CD8-positive, alpha-beta memory T cell (primary cell): ENCODE measurements at regions not wholly inside any gene's neighbourhood (a gene's known extent, or its start where the extent isn't known, plus 50 kb on each side); places are given as distances from the start of the nearest gene placed in this dataset.

Experiments
- CTCF ChIA-PET: fragments of 350-600 bp; sonication (Branson Sonifier 250); formaldehyde crosslinking; loops from one replicate; lab custom pipeline; 2021; ENCODE audit warnings: antibody characterized with exemption; lab: Charles Lee
- POLR2A ChIA-PET: fragments of 350-600 bp; sonication (Branson Sonifier 250); formaldehyde crosslinking; loops from one replicate; lab custom pipeline; 2021; ENCODE audit warnings: antibody characterized with exemption; lab: Charles Lee
- DNase-seq, 5 donors: peaks; one replicate each; pipeline versions ENCODE4 v3.0.0 to v3.0.0-alpha.2; 2020 to 2022; ENCODE audit warnings: mixed read lengths in 1 of 5
- H3K27ac ChIP-seq: one replicate; pipeline ENCODE4 v1.7.0; 2013; ENCODE audit warnings: low read depth, mild to moderate bottlenecking, low read length, moderate library complexity
- H3K27me3 ChIP-seq: 2 replicates; pipeline ENCODE4 v1.7.0; 2013; ENCODE audit warnings: low read length, mild to moderate bottlenecking; ENCODE audit not compliant: insufficient read depth, poor library complexity, severe bottlenecking
- H3K36me3 ChIP-seq: 2 replicates; pipeline ENCODE4 v1.7.0; 2013; ENCODE audit warnings: mild to moderate bottlenecking, low read length, moderate library complexity; ENCODE audit not compliant: insufficient read depth
- H3K4me1 ChIP-seq: 2 replicates; pipeline ENCODE4 v1.7.0; 2013; ENCODE audit warnings: mild to moderate bottlenecking, low read length, moderate library complexity; ENCODE audit not compliant: insufficient read depth
- H3K4me3 ChIP-seq: 2 replicates; pipeline ENCODE4 v1.7.0; 2013; ENCODE audit warnings: mild to moderate bottlenecking, low read length
- H3K9me3 ChIP-seq: 2 replicates; pipeline ENCODE4 v1.7.0; 2013; ENCODE audit warnings: mild to moderate bottlenecking, low read length
- H3K27ac Mint-ChIP-seq, 8 donors: one replicate each; pipeline ENCODE4 v1.8.0; 2020 to 2021; ENCODE audit warnings: mixed read lengths in 8 of 8, mild to moderate bottlenecking in 6 of 8, inconsistent platforms in 3 of 8, moderate library complexity in 3 of 8
- H3K27me3 Mint-ChIP-seq, 2 donors: one replicate each; pipeline ENCODE4 v1.8.0; 2020 to 2021; ENCODE audit warnings: mixed read lengths in 2 of 2, mild to moderate bottlenecking in 1 of 2, moderate library complexity in 1 of 2
- H3K36me3 Mint-ChIP-seq, 3 donors: one replicate each; pipeline ENCODE4 v1.8.0; 2020 to 2021; ENCODE audit warnings: mixed read lengths in 3 of 3, inconsistent platforms in 1 of 3, mild to moderate bottlenecking in 1 of 3
- H3K4me1 Mint-ChIP-seq, 3 donors: one replicate each; pipeline ENCODE4 v1.8.0; 2020 to 2021; ENCODE audit warnings: mixed read lengths in 3 of 3, inconsistent platforms in 1 of 3, mild to moderate bottlenecking in 1 of 3
- H3K4me3 Mint-ChIP-seq, 7 donors: one replicate each; pipeline ENCODE4 v1.8.0; 2020 to 2021; ENCODE audit warnings: mixed read lengths in 7 of 7, mild to moderate bottlenecking in 6 of 7, moderate library complexity in 4 of 7, inconsistent platforms in 2 of 7
- H3K9me3 Mint-ChIP-seq, 5 donors: one replicate each; pipeline ENCODE4 v1.8.0; 2020 to 2022; ENCODE audit warnings: mixed read lengths in 5 of 5, mild to moderate bottlenecking in 3 of 5, moderate library complexity in 2 of 5, inconsistent platforms in 1 of 5

GRCh38 chr14:85752175-85752574 lies 222.2 kb downstream of the FLRT2 start:
- no peaks in the 10 kb centered on the region for H3K4me1 ChIP-seq
- H3K4me3 Mint-ChIP-seq, result no peak overlapping the region
- no peaks in the 10 kb centered on the region for H3K27me3 ChIP-seq
- peaks cover 0 to 4% of the 10 kb centered on the region in 2 donors for H3K27me3 Mint-ChIP-seq
- H3K27ac ChIP-seq, result no peak overlapping the region
- no peak overlapping the region for H3K4me3 ChIP-seq
- ChIA-PET CTCF (no interaction called here), POLR2A (no interaction called here)
- no peak overlapping the region for H3K27ac Mint-ChIP-seq
- H3K4me1 Mint-ChIP-seq, result no peaks in the 10 kb centered on the region
- H3K9me3 Mint-ChIP-seq, result peaks cover 0 to 5% (median 0%) of the 10 kb centered on the region in 5 donors
- no peaks in the 10 kb centered on the region for H3K9me3 ChIP-seq
- H3K36me3 Mint-ChIP-seq, result no peaks in the 10 kb centered on the region
- no peak for DNase-seq
- H3K36me3 ChIP-seq, result no peaks in the 10 kb centered on the region

GRCh38 chr14:85744573-85744972 lies 214.6 kb downstream of the FLRT2 start:
- POLR2A ChIA-PET, result no interaction called here
- H3K9me3 Mint-ChIP-seq, result peaks cover 0 to 2% (median 0%) of the 10 kb centered on the region in 5 donors
- Histone ChIP-seq H3K27me3 (no peaks in the 10 kb centered on the region), H3K9me3 (no peaks in the 10 kb centered on the region), H3K27ac (no peak overlapping the region), H3K4me1 (no peaks in the 10 kb centered on the region), H3K4me3 (no peak overlapping the region), H3K36me3 (no peaks in the 10 kb centered on the region)
- no peaks in the 10 kb centered on the region for H3K4me1 Mint-ChIP-seq
- CTCF ChIA-PET, result no interaction called here
- no peaks in the 10 kb centered on the region for H3K36me3 Mint-ChIP-seq
- no peak overlapping the region for H3K4me3 Mint-ChIP-seq
- DNase-seq, result no peak
- no peaks in the 10 kb centered on the region for H3K27me3 Mint-ChIP-seq
- H3K27ac Mint-ChIP-seq, result no peak overlapping the region

- Histone ChIP-seq H3K27me3 (no peaks in the 10 kb centered on the region), H3K27ac (no peak overlapping the region), H3K36me3 (no peaks in the 10 kb centered on the region), H3K4me1 (no peaks in the 10 kb centered on the region), H3K4me3 (no peak overlapping the region), H3K9me3 (no peaks in the 10 kb centered on the region)
- Mint-ChIP-seq H3K9me3 (peaks cover 0 to 4% (median 2%) of the 10 kb centered on the region in 5 donors), H3K27ac (no peak overlapping the region), H3K27me3 (no peaks in the 10 kb centered on the region), H3K36me3 (no peaks in the 10 kb centered on the region), H3K4me1 (no peaks in the 10 kb centered on the region), H3K4me3 (no peak overlapping the region)
- POLR2A ChIA-PET, result no interaction called here
- CTCF ChIA-PET, result no interaction called here
- DNase-seq, result no peak
Measured at GRCh38 chr14:85732031-85732430, 202.1 kb downstream of the FLRT2 start.

GRCh38 chr14:85731186-85731585 lies 201.2 kb downstream of the FLRT2 start:
- no peaks in the 10 kb centered on the region for H3K9me3 ChIP-seq
- Mint-ChIP-seq H3K36me3 (no peaks in the 10 kb centered on the region), H3K4me3 (no peak overlapping the region), H3K27me3 (no peaks in the 10 kb centered on the region), H3K9me3 (peaks cover 0 to 4% (median 2%) of the 10 kb centered on the region in 5 donors), H3K4me1 (no peaks in the 10 kb centered on the region), H3K27ac (no peak overlapping the region)
- ChIA-PET CTCF (no interaction called here), POLR2A (no interaction called here)
- no peak for DNase-seq
- no peaks in the 10 kb centered on the region for H3K27me3 ChIP-seq
- H3K27ac ChIP-seq, result no peak overlapping the region
- H3K4me3 ChIP-seq, result no peak overlapping the region
- no peaks in the 10 kb centered on the region for H3K4me1 ChIP-seq
- H3K36me3 ChIP-seq, result no peaks in the 10 kb centered on the region

GRCh38 chr14:85728476-85729065 lies 198.6 kb downstream of the FLRT2 start:
- Mint-ChIP-seq H3K27me3 (no peaks in the 10 kb centered on the region), H3K4me3 (no peak overlapping the region), H3K36me3 (no peaks in the 10 kb centered on the region), H3K27ac (no peak overlapping the region), H3K9me3 (peaks cover 0 to 4% (median 2%) of the 10 kb centered on the region in 5 donors), H3K4me1 (no peaks in the 10 kb centered on the region)
- Histone ChIP-seq H3K27ac (no peak overlapping the region), H3K4me1 (no peaks in the 10 kb centered on the region), H3K4me3 (no peak overlapping the region), H3K27me3 (no peaks in the 10 kb centered on the region), H3K9me3 (no peaks in the 10 kb centered on the region), H3K36me3 (no peaks in the 10 kb centered on the region)
- no peak for DNase-seq
- ChIA-PET CTCF (no interaction called here), POLR2A (no interaction called here)

- no peak for DNase-seq
- Mint-ChIP-seq H3K9me3 (peaks cover 0 to 15% (median 3%) of the 10 kb centered on the region in 5 donors), H3K27ac (no peak overlapping the region), H3K4me1 (no peaks in the 10 kb centered on the region), H3K27me3 (no peaks in the 10 kb centered on the region), H3K4me3 (no peak overlapping the region), H3K36me3 (no peaks in the 10 kb centered on the region)
- H3K36me3 ChIP-seq, result no peaks in the 10 kb centered on the region
- H3K4me1 ChIP-seq, result no peaks in the 10 kb centered on the region
- H3K4me3 ChIP-seq, result no peak overlapping the region
- no peaks in the 10 kb centered on the region for H3K9me3 ChIP-seq
- no peak overlapping the region for H3K27ac ChIP-seq
- no peaks in the 10 kb centered on the region for H3K27me3 ChIP-seq
- POLR2A ChIA-PET, result no interaction called here
- CTCF ChIA-PET, result no interaction called here
Measured at GRCh38 chr14:85714069-85714468, 184.1 kb downstream of the FLRT2 start.

GRCh38 chr14:85711620-85712019 lies 181.7 kb downstream of the FLRT2 start:
- H3K4me3 Mint-ChIP-seq, result no peak overlapping the region
- Histone ChIP-seq H3K27me3 (no peaks in the 10 kb centered on the region), H3K36me3 (no peaks in the 10 kb centered on the region), H3K4me3 (no peak overlapping the region), H3K9me3 (no peaks in the 10 kb centered on the region), H3K4me1 (no peaks in the 10 kb centered on the region), H3K27ac (no peak overlapping the region)
- CTCF ChIA-PET, result no interaction called here
- DNase-seq, result no peak
- H3K36me3 Mint-ChIP-seq, result no peaks in the 10 kb centered on the region
- H3K9me3 Mint-ChIP-seq, result peaks cover 0 to 11% (median 1%) of the 10 kb centered on the region in 5 donors
- no peaks in the 10 kb centered on the region for H3K4me1 Mint-ChIP-seq
- POLR2A ChIA-PET, result no interaction called here
- no peaks in the 10 kb centered on the region for H3K27me3 Mint-ChIP-seq
- H3K27ac Mint-ChIP-seq, result peak overlapping the region in 1 of 8 donors; percentile 46
